K562 (cell line): ENCODE measurements at regions not wholly inside any gene's neighbourhood (a gene's known extent, or its start where the extent isn't known, plus 50 kb on each side); places are given as distances from the start of the nearest gene placed in this dataset.

ENCODE experiments used
- BRD4 ChIP-seq: fragments of 200-600 bp; sonication (generic); IDR thresholded peaks from 2 replicates; pipeline ENCODE4 v1.6.1; 2017; ENCODE audit warnings: inconsistent platforms
- C11orf30 ChIP-seq: fragments of 450-650 bp; IDR thresholded peaks from 2 replicates; pipeline ENCODE4 v1.6.1; 2016; ENCODE audit warnings: low read depth, mild to moderate bottlenecking
- CHD1 ChIP-seq: fragments of 200-600 bp; sonication (generic); IDR thresholded peaks from one replicate; pipeline ENCODE4 v1.6.1; 2012; ENCODE audit warnings: mild to moderate bottlenecking, moderate library complexity, low read length, inconsistent platforms
- CXXC5 ChIP-seq: fragments of 250-450 bp; sonication (Bioruptor Pico); IDR thresholded peaks from 2 replicates; pipeline ENCODE4 v1.8.0; 2022; ENCODE audit warnings: inconsistent platforms, mild to moderate bottlenecking, moderate library complexity
- FOXK2 ChIP-seq, 2 experiments: fragments of 450-650 bp; IDR thresholded peaks in 1 of 2; conservative IDR thresholded peaks in 1 of 2; 2 replicates each; pipeline ENCODE4 v1.6.1; 2016; ENCODE audit warnings: low read depth in 2 of 2, mild to moderate bottlenecking in 1 of 2
- MAFF ChIP-seq: IDR thresholded peaks from 2 replicates; pipeline ENCODE4 v1.6.1; 2012; ENCODE audit warnings: low read length, improper control_type of control experiment
- NBN ChIP-seq: fragments of 450-650 bp; IDR thresholded peaks from 2 replicates; pipeline ENCODE4 v1.6.1; 2016; ENCODE audit warnings: low read depth, mild to moderate bottlenecking
- SIX5 ChIP-seq, 2 experiments: IDR thresholded peaks; 2 replicates each; pipeline ENCODE4 v1.6.1; 2011; ENCODE audit warnings: low read length in 2 of 2, borderline replicate concordance in 1 of 2, low read depth in 1 of 2, mild to moderate bottlenecking in 1 of 2, moderate library complexity in 1 of 2; ENCODE audit not compliant: insufficient read depth in 1 of 2
- SPI1 ChIP-seq: IDR thresholded peaks from 2 replicates; pipeline ENCODE4 v1.6.1; 2011; ENCODE audit warnings: low read depth, low read length, control low read depth, borderline replicate concordance
- ZNF143 ChIP-seq: sonication (generic); formaldehyde crosslinking; IDR thresholded peaks from 2 replicates; pipeline ENCODE4 v1.9.0; 2022; ENCODE audit warnings: mild to moderate bottlenecking, missing genetic modification reagents
- ZNF165 ChIP-seq: fragments of 250-450 bp; sonication (Bioruptor Pico); IDR thresholded peaks from 2 replicates; pipeline ENCODE4 v1.4.0; 2020; ENCODE audit warnings: borderline replicate concordance
- ZNF197 ChIP-seq: fragments of 200-800 bp; sonication (Bioruptor generic); IDR thresholded peaks from 2 replicates; pipeline ENCODE4 v1.6.1; 2016; ENCODE audit warnings: low read depth, missing genetic modification characterization, missing compliant biosample characterization
- ZNF217 ChIP-seq: sonication (generic); formaldehyde crosslinking; IDR thresholded peaks from 2 replicates; pipeline ENCODE4 v1.8.0; 2022; ENCODE audit warnings: mild to moderate bottlenecking, missing genetic modification reagents
- ZNF316 ChIP-seq: fragments of 450-650 bp; IDR thresholded peaks from 2 replicates; pipeline ENCODE4 v1.6.1; 2016
- ZNF707 ChIP-seq: fragments of 250-450 bp; sonication (Bioruptor Pico); conservative IDR thresholded peaks from 2 replicates; pipeline ENCODE4 v1.8.0; 2022; ENCODE audit warnings: inconsistent platforms, mild to moderate bottlenecking, moderate library complexity
- TF ChIP-seq, protein P1 (sequence below), 2 experiments: IDR thresholded peaks in 1 of 2; conservative IDR thresholded peaks in 1 of 2; 2 replicates each; pipeline ENCODE4 v1.6.1; 2016; ENCODE audit warnings: low read depth in 2 of 2, mild to moderate bottlenecking in 1 of 2, missing compliant biosample characterization in 1 of 2, missing genetic modification characterization in 1 of 2, moderate library complexity in 1 of 2
- TF ChIP-seq, protein P2 (sequence below): fragments of 450-650 bp; IDR thresholded peaks from 2 replicates; pipeline ENCODE4 v1.6.1; 2016; ENCODE audit warnings: low read depth
- TF ChIP-seq, protein P3 (sequence below): sonication (generic); formaldehyde crosslinking; IDR thresholded peaks from 2 replicates; pipeline ENCODE4 v1.8.1; 2022; ENCODE audit warnings: missing genetic modification reagents

DNA sequence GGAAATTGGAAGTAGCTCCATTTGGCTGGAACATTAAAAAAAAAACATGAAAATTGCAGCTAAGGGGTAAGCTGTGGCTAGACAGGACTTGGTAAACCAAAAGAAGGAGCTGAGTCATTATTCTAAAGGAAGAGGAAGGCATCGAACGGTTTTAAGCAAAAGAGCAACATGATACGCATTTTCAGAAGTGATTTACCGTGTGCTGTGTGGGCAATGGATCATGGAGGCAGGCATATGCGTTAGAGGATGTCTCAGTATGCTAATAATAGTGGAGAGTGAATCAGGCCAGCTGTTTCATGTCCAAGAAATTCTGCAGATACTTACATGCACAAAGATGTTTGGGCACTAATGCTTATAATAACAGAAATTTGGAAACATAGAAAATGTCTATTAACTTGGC, 409.1 kb upstream of the ATP11B start (continued):
- TF ChIP-seq FOXK2 (conservative IDR thresholded peaks at IDR 0.05 in 1 of 2, IDR thresholded peaks at IDR 0.05 in 1 of 2; ENCODE audit: low read depth in 2 of 2) (0 out of 4 replicates have a peak, but pooled peaks of 1 of the 2 experiments have one; percentile 21), SIX5 (IDR thresholded peaks at IDR 0.05; ENCODE audit: borderline replicate concordance in 1 of 2, insufficient read depth in 1 of 2, low read depth in 1 of 2, low read length in 2 of 2) (no peak), CXXC5 (CRISPR knock-in tag) (no peak), ZNF197 (CRISPR knock-in tag) (no peak), C11orf30 (peak; percentile 65; the same call in 1 of the 2 replicates), ZNF707 (CRISPR knock-in tag) (no peak), MAFF (peak; percentile 32; the same call in 1 of the 2 replicates), BRD4 (no peak), ZNF316 (peak; percentile 85), SPI1 (peak; percentile 65; the same call in 1 of the 2 replicates), ZNF143 (CRISPR knock-in tag) (no peak), ZNF165 (no peak), CHD1 (no peak), ZNF217 (CRISPR knock-in tag) (no peak), NBN (no peak)
- TF ChIP-seq, protein P1, sequence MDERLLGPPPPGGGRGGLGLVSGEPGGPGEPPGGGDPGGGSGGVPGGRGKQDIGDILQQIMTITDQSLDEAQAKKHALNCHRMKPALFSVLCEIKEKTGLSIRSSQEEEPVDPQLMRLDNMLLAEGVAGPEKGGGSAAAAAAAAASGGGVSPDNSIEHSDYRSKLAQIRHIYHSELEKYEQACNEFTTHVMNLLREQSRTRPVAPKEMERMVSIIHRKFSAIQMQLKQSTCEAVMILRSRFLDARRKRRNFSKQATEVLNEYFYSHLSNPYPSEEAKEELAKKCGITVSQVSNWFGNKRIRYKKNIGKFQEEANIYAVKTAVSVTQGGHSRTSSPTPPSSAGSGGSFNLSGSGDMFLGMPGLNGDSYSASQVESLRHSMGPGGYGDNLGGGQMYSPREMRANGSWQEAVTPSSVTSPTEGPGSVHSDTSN (CRISPR knock-in tag; IDR thresholded peaks at IDR 0.05; ENCODE audit: low read depth), result no peak
- TF ChIP-seq, protein P1 (tag; conservative IDR thresholded peaks at IDR 0.05; ENCODE audit: low read depth), result peak; percentile 67
- TF ChIP-seq, protein P2, sequence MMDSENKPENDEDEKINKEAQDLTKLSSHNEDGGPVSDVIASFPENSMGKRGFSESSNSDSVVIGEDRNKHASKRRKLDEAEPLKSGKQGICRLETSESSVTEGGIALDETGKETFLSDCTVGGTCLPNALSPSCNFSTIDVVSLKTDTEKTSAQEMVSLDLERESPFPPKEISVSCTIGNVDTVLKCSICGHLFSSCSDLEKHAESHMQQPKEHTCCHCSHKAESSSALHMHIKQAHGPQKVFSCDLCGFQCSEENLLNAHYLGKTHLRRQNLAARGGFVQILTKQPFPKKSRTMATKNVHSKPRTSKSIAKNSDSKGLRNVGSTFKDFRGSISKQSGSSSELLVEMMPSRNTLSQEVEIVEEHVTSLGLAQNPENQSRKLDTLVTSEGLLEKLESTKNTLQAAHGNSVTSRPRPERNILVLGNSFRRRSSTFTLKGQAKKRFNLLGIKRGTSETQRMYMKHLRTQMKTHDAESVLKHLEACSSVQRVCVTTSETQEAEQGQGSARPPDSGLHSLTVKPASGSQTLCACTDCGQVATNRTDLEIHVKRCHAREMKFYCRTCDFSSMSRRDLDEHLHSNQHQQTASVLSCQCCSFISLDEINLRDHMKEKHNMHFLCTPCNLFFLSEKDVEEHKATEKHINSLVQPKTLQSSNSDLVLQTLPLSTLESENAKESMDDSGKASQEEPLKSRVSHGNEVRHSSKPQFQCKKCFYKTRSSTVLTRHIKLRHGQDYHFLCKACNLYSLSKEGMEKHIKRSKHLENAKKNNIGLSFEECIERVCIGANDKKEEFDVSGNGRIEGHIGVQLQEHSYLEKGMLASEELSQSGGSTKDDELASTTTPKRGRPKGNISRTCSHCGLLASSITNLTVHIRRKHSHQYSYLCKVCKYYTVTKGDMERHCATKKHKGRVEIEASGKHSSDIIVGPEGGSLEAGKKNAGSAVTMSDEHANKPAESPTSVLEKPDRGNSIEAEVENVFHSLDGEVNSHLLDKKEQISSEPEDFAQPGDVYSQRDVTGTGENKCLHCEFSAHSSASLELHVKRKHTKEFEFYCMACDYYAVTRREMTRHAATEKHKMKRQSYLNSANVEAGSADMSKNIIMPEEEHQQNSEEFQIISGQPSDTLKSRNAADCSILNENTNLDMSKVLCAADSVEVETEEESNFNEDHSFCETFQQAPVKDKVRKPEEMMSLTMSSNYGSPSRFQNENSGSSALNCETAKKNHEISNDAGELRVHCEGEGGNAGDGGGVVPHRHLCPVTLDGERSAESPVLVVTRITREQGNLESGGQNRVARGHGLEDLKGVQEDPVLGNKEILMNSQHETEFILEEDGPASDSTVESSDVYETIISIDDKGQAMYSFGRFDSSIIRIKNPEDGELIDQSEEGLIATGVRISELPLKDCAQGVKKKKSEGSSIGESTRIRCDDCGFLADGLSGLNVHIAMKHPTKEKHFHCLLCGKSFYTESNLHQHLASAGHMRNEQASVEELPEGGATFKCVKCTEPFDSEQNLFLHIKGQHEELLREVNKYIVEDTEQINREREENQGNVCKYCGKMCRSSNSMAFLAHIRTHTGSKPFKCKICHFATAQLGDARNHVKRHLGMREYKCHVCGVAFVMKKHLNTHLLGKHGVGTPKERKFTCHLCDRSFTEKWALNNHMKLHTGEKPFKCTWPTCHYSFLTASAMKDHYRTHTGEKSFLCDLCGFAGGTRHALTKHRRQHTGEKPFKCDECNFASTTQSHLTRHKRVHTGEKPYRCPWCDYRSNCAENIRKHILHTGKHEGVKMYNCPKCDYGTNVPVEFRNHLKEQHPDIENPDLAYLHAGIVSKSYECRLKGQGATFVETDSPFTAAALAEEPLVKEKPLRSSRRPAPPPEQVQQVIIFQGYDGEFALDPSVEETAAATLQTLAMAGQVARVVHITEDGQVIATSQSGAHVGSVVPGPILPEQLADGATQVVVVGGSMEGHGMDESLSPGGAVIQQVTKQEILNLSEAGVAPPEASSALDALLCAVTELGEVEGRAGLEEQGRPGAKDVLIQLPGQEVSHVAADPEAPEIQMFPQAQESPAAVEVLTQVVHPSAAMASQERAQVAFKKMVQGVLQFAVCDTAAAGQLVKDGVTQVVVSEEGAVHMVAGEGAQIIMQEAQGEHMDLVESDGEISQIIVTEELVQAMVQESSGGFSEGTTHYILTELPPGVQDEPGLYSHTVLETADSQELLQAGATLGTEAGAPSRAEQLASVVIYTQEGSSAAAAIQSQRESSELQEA, result no peak
- TF ChIP-seq, protein P3, sequence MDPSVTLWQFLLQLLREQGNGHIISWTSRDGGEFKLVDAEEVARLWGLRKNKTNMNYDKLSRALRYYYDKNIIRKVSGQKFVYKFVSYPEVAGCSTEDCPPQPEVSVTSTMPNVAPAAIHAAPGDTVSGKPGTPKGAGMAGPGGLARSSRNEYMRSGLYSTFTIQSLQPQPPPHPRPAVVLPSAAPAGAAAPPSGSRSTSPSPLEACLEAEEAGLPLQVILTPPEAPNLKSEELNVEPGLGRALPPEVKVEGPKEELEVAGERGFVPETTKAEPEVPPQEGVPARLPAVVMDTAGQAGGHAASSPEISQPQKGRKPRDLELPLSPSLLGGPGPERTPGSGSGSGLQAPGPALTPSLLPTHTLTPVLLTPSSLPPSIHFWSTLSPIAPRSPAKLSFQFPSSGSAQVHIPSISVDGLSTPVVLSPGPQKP (CRISPR knock-in tag), result no peak
